ENCODE measurements at regions not wholly inside any gene's neighbourhood (a gene's known extent, or its start where the extent isn't known, plus 50 kb on each side); places are given as distances from the start of the nearest gene placed in this dataset.

DNA sequence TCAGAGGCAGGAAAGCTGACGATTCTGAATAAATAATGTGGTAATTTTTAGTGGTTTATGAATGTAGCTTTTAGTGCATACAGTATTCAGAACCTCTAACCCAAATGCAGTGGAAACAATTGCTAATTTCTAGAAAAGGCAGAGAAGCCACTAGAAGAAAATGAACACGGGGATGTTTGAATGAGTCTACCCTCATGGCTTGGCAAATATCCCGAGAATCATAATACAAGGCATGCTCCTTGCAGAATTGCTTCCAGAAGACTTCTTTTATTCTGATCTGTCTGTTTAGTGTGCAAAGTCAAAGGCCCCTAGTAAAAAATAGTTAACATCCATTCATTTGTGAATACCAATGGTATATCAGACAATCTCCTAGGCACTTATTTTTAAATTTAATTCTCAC, 246.8 kb downstream of the LMO4 start:
- TF ChIP-seq, protein P1, sequence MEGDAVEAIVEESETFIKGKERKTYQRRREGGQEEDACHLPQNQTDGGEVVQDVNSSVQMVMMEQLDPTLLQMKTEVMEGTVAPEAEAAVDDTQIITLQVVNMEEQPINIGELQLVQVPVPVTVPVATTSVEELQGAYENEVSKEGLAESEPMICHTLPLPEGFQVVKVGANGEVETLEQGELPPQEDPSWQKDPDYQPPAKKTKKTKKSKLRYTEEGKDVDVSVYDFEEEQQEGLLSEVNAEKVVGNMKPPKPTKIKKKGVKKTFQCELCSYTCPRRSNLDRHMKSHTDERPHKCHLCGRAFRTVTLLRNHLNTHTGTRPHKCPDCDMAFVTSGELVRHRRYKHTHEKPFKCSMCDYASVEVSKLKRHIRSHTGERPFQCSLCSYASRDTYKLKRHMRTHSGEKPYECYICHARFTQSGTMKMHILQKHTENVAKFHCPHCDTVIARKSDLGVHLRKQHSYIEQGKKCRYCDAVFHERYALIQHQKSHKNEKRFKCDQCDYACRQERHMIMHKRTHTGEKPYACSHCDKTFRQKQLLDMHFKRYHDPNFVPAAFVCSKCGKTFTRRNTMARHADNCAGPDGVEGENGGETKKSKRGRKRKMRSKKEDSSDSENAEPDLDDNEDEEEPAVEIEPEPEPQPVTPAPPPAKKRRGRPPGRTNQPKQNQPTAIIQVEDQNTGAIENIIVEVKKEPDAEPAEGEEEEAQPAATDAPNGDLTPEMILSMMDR (IDR thresholded peaks at IDR 0.05 in 8 of 11, conservative IDR thresholded peaks at IDR 0.05 in 3 of 11), result no peak
- TF ChIP-seq POLR2AphosphoS5 (IDR thresholded peaks at IDR 0.05), result no peak
- no peak for TF ChIP-seq POLR2A (IDR thresholded peaks at IDR 0.05)
